ENCODE measurements at regions not wholly inside any gene's neighbourhood (a gene's known extent, or its start where the extent isn't known, plus 50 kb on each side); places are given as distances from the start of the nearest gene placed in this dataset.

DNA sequence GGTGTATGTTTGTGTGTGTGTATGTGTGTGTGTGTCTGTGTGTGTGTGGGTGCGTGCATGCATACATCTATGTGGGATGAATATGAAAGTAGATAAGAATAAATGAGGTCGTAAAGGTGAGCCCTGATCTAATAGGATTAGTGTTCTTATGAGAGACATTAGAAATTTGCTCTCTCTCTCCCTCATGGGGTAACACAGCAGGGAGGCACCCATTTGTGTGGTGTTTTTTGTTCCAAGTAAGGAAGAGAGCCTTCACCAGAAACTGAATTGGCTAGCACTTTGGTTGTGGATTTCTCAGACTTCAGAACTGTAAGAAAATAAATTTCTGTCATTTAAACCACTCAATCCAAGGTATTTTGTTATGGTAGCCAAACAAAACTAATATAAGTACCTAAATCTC lies 353.7 kb upstream of the CHRM2 start:
- Histone ChIP-seq H3K36me3 (no peaks in the 10 kb centered on the region), H3K27me3 (no peaks in the 10 kb centered on the region), H3K27ac (no peak overlapping the region), H3K9me3 (no peaks in the 10 kb centered on the region), H3K4me3 (no peak overlapping the region), H3K4me1 (no peaks in the 10 kb centered on the region)
- 44% methylated on average over 2 of the region's 2 CpGs for WGBS (ENCODE audit: insufficient coverage, low coverage, low lambda C conversion rate, missing lambda C conversion rate)
- no peak for DNase-seq
- no peak for ATAC-seq
- intact Hi-C loops (cut with DNase I), result no loop called here
- no peak for TF ChIP-seq POLR2A (IDR thresholded peaks at IDR 0.05)
- TF ChIP-seq, protein P1, sequence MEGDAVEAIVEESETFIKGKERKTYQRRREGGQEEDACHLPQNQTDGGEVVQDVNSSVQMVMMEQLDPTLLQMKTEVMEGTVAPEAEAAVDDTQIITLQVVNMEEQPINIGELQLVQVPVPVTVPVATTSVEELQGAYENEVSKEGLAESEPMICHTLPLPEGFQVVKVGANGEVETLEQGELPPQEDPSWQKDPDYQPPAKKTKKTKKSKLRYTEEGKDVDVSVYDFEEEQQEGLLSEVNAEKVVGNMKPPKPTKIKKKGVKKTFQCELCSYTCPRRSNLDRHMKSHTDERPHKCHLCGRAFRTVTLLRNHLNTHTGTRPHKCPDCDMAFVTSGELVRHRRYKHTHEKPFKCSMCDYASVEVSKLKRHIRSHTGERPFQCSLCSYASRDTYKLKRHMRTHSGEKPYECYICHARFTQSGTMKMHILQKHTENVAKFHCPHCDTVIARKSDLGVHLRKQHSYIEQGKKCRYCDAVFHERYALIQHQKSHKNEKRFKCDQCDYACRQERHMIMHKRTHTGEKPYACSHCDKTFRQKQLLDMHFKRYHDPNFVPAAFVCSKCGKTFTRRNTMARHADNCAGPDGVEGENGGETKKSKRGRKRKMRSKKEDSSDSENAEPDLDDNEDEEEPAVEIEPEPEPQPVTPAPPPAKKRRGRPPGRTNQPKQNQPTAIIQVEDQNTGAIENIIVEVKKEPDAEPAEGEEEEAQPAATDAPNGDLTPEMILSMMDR (IDR thresholded peaks at IDR 0.05), result no peak

DNA sequence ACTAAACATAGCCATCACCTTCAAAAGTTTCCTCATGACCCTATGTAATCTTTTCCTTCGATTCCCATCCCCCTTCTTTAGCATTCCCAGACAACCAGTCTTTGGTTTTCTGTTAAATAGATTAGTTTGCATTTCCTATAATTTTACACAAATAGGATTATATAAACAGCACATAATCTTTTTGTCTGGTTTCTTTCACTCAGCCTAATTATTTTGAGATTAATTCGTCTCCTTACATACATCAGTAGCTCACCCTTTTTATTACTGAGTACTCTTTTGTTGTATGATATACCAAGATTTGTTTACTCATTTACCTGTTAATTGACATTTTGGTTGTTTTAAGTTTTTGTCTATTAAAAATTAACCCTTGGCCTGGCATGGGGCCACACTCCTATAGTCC lies 354.7 kb upstream of the CHRM2 start:
- WGBS (ENCODE audit: insufficient coverage, low coverage, low lambda C conversion rate, missing lambda C conversion rate), result 36% methylated on average over 2 of the region's 2 CpGs
- H3K4me3 ChIP-seq, result no peak overlapping the region
- intact Hi-C loops (cut with DNase I), result no loop called here
- no peaks in the 10 kb centered on the region for H3K36me3 ChIP-seq
- no peak overlapping the region for H3K27ac ChIP-seq
- TF ChIP-seq, protein P1 (IDR thresholded peaks at IDR 0.05), result no peak
- TF ChIP-seq POLR2A (IDR thresholded peaks at IDR 0.05), result no peak
- no peak for DNase-seq
- H3K9me3 ChIP-seq, result no peaks in the 10 kb centered on the region
- no peaks in the 10 kb centered on the region for H3K27me3 ChIP-seq
- no peak for ATAC-seq
- no peaks in the 10 kb centered on the region for H3K4me1 ChIP-seq

DNA sequence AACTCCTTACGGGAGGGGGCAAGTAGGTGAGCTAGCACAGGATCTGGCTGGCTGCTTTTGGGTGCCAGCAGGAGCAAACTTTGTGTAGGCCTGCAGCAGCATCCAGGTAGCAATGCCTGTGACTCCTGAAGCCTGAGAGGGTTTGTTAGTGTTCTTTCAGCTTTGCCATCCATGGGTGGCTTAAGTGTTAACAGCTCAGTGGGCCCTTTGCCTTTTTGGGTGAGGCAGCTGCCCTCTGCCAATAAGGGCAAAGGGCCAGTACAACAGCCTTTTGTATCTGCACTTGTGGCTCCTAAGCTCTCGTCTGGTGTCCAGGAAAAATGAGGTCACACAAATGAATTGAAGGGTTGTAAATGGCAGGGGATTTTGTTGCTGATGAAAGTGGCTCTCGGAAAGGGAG lies 359.0 kb upstream of the CHRM2 start:
- TF ChIP-seq, protein P1 (IDR thresholded peaks at IDR 0.05), result no peak
- no peak for TF ChIP-seq POLR2A (IDR thresholded peaks at IDR 0.05)
- Histone ChIP-seq H3K9me3 (no peaks in the 10 kb centered on the region), H3K4me1 (no peaks in the 10 kb centered on the region), H3K36me3 (no peaks in the 10 kb centered on the region), H3K4me3 (no peak overlapping the region), H3K27ac (no peak overlapping the region), H3K27me3 (no peaks in the 10 kb centered on the region)
- WGBS (ENCODE audit: insufficient coverage, low coverage, low lambda C conversion rate, missing lambda C conversion rate), result 65% methylated on average over 3 of the region's 3 CpGs
- no peak for ATAC-seq
- DNase-seq, result no peak
- intact Hi-C loops (cut with DNase I), result no loop called here

DNA sequence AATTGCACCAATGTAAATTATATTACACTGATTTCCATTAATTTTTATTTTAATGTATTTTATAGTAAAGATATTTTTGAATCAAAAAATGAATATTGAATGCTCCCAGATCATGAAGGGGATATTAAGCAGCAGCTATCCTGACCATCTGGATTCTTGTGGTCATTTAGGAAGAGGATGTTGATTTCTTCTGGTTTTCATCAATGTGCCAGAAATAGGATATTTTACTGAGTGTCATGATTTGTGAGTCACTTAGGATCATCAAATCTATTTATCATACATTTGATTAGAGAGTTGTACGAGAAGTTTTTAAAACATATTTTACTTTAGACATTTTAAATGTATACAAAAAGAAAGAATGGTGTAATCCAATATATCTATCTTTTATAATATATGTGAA lies 366.3 kb upstream of the CHRM2 start:
- intact Hi-C loops (cut with DNase I), result no loop called here
- TF ChIP-seq POLR2A (IDR thresholded peaks at IDR 0.05), result no peak
- TF ChIP-seq, protein P1 (IDR thresholded peaks at IDR 0.05), result no peak
- Histone ChIP-seq H3K36me3 (no peaks in the 10 kb centered on the region), H3K27me3 (no peaks in the 10 kb centered on the region), H3K27ac (no peak overlapping the region), H3K9me3 (no peaks in the 10 kb centered on the region), H3K4me3 (no peak overlapping the region), H3K4me1 (no peaks in the 10 kb centered on the region)
- whole genome bisulfite sequencing (ENCODE audit: insufficient coverage, low coverage, low lambda C conversion rate, missing lambda C conversion rate), result 22% methylated on average over 1 of the region's 1 CpG
- DNase-seq (no peak), ATAC-seq (no peak)

DNA sequence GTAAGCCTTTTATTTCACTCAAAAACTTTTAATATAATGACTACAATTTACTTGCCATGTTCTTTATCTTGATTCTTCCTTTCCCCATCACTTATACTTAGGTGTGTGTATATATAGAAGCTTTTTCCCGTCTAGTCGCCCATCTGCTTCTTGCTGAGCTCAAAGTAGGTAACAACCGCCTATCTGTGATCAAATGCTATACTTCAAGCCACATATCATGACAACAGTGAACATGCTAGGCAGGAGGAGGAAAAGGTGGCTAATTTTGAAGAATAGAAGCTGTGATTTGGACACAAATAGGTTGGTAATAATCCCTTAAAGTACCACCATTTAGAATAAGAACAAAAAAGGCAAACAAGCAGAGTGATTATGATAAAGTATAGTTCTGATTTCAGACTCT lies 367.3 kb upstream of the CHRM2 start:
- Histone ChIP-seq H3K27me3 (no peaks in the 10 kb centered on the region), H3K36me3 (no peaks in the 10 kb centered on the region), H3K9me3 (no peaks in the 10 kb centered on the region), H3K27ac (no peak overlapping the region), H3K4me1 (no peaks in the 10 kb centered on the region), H3K4me3 (no peak overlapping the region)
- intact Hi-C loops (cut with DNase I), result no loop called here
- TF ChIP-seq, protein P1 (IDR thresholded peaks at IDR 0.05), result no peak
- no peak for TF ChIP-seq POLR2A (IDR thresholded peaks at IDR 0.05)
- WGBS (ENCODE audit: insufficient coverage, low coverage, low lambda C conversion rate, missing lambda C conversion rate), result 28% methylated on average over 3 of the region's 3 CpGs
- ATAC-seq (no peak), DNase-seq (no peak)
